OCI-LY1 (cell line): ENCODE measurements at regions not wholly inside any gene's neighbourhood (a gene's known extent, or its start where the extent isn't known, plus 50 kb on each side); places are given as distances from the start of the nearest gene placed in this dataset.

ENCODE experiments used
- EZH2 ChIP-seq: fragments of 200-600 bp; sonication (generic), shearing (Covaris generic); IDR thresholded peaks from 2 replicates; pipeline ENCODE4 v1.8.0; 2017; ENCODE audit warnings: borderline replicate concordance, mixed run types, mild to moderate bottlenecking, antibody characterized with exemption, low read length, moderate library complexity, mixed read lengths
- TF ChIP-seq, protein P1 (sequence below): fragments of 200-600 bp; sonication (generic), shearing (Covaris generic); IDR thresholded peaks from 2 replicates; pipeline ENCODE4 v1.5.1; 2017; ENCODE audit warnings: mild to moderate bottlenecking, antibody characterized with exemption, low read length, moderate library complexity, mixed read lengths

DNA sequence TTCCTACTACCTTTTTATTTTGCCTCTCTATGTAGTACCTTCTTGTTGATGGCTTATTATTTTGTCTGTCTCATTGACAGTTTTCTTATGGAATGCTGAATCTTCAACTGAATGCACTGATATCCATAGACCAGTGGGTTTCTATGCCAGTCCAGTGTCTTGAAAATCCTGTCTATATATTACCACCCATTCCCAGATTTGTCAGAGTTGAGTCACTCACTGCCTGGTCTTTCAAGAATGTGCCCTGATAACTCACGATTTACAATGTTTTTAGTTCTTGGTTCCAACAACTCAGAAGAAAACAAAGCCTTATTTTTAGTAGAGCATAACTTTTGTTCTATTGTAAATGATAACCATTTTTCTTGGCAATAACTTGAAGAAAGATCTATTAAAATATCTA, 606.0 kb upstream of the PITX2 start:
- TF ChIP-seq, protein P1, sequence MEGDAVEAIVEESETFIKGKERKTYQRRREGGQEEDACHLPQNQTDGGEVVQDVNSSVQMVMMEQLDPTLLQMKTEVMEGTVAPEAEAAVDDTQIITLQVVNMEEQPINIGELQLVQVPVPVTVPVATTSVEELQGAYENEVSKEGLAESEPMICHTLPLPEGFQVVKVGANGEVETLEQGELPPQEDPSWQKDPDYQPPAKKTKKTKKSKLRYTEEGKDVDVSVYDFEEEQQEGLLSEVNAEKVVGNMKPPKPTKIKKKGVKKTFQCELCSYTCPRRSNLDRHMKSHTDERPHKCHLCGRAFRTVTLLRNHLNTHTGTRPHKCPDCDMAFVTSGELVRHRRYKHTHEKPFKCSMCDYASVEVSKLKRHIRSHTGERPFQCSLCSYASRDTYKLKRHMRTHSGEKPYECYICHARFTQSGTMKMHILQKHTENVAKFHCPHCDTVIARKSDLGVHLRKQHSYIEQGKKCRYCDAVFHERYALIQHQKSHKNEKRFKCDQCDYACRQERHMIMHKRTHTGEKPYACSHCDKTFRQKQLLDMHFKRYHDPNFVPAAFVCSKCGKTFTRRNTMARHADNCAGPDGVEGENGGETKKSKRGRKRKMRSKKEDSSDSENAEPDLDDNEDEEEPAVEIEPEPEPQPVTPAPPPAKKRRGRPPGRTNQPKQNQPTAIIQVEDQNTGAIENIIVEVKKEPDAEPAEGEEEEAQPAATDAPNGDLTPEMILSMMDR, result no peak
- no peak for TF ChIP-seq EZH2
